GM19239 (cell line): ENCODE measurements at regions not wholly inside any gene's neighbourhood (a gene's known extent, or its start where the extent isn't known, plus 50 kb on each side); places are given as distances from the start of the nearest gene placed in this dataset.
"Not testable (repeated sequence)": the region's sequence is repeated elsewhere in the genome, so short reads cannot be mapped to it uniquely, and the experiment has no call there.

Experiments
- DNase-seq: peaks from one replicate; pipeline ENCODE4 v3.0.0; 2011; ENCODE audit warnings: low spot score; ENCODE audit not compliant: insufficient read length
- FAIRE-seq: peaks from 2 replicates; lab custom pipeline; 2011; peaks lifted over from hg19 to GRCh38; lab: Jason Lieb, UNC

GRCh38 chr2:89830341-89831218 is 1139.1 kb downstream of the RPIA start:
- DNase-seq, FAIRE-seq: not testable (repeated sequence)

- FAIRE-seq (no peak), DNase-seq (no peak)
Observed at GRCh38 chr2:89831641-89832498, 1140.4 kb downstream of the RPIA start.

- DNase-seq (no peak), FAIRE-seq (no peak)
Observed at GRCh38 chr2:89833116-89833779, 1141.8 kb downstream of the RPIA start.

GRCh38 chr2:89833780-89834117 is 1142.3 kb downstream of the RPIA start:
- no peak for DNase-seq

GRCh38 chr2:89834306-89834705 is 1142.8 kb downstream of the RPIA start:
- no peak for FAIRE-seq
- DNase-seq: no peak

More at GRCh38 chr2:89833780-89834117, 1142.3 kb downstream of the RPIA start:
- no peak for FAIRE-seq

GRCh38 chr2:89836326-89836725 is 1144.9 kb downstream of the RPIA start:
- not testable (repeated sequence) for FAIRE-seq, DNase-seq

- FAIRE-seq: no peak
Observed at GRCh38 chr2:89837962-89838625, 1146.6 kb downstream of the RPIA start.

GRCh38 chr2:89840175-89840574 is 1148.7 kb downstream of the RPIA start:
- not testable (repeated sequence) for FAIRE-seq, DNase-seq

More at GRCh38 chr2:89837962-89838625, 1146.6 kb downstream of the RPIA start:
- no peak for DNase-seq

GRCh38 chr2:89840781-89841475 is 1149.5 kb downstream of the RPIA start:
- FAIRE-seq, DNase-seq: not testable (repeated sequence)

GRCh38 chr2:89841476-89841840 is 1150.0 kb downstream of the RPIA start:
- no peak for DNase-seq
- FAIRE-seq: no peak

GRCh38 chr2:89842180-89842908 is 1150.9 kb downstream of the RPIA start:
- DNase-seq (no peak), FAIRE-seq (no peak)

GRCh38 chr2:89844221-89844943 is 1152.9 kb downstream of the RPIA start:
- FAIRE-seq (no peak), DNase-seq (no peak)

GRCh38 chr2:89845532-89845931 is 1154.1 kb downstream of the RPIA start:
- FAIRE-seq: no peak
- DNase-seq: no peak

- no peak for FAIRE-seq
- no peak for DNase-seq
Observed at GRCh38 chr2:89848114-89848513, 1156.6 kb downstream of the RPIA start.

- no peak for DNase-seq
- no peak for FAIRE-seq
Observed at GRCh38 chr2:89848763-89849368, 1157.4 kb downstream of the RPIA start.

- DNase-seq: no peak
- FAIRE-seq: no peak
Observed at GRCh38 chr2:89849731-89850130, 1158.3 kb downstream of the RPIA start.

GRCh38 chr2:89850481-89850880 is 1159.0 kb downstream of the RPIA start:
- no peak for FAIRE-seq
- no peak for DNase-seq
